Cardiac fibroblast (primary cell): ENCODE measurements at regions not wholly inside any gene's neighbourhood (a gene's known extent, or its start where the extent isn't known, plus 50 kb on each side); places are given as distances from the start of the nearest gene placed in this dataset.

Experiments used
- DNase-seq, 2 donors: peaks; one replicate each; pipeline versions ENCODE4 v3.0.0 to v3.0.0-alpha.2; 2010; ENCODE audit warnings: low read depth in 2 of 2
- H3K4me3 ChIP-seq, 2 donors: replicated peaks in 1 of 2; 1 replicate in 1 of 2; 2 replicates in 1 of 2; pipeline ENCODE4 v1.5.1; 2011; ENCODE audit warnings: low read depth in 2 of 2, low read length in 2 of 2, mild to moderate bottlenecking in 2 of 2, moderate library complexity in 1 of 2
- TF ChIP-seq, protein P1 (sequence below): IDR thresholded peaks from one replicate; pipeline ENCODE4 v1.5.1; 2011; ENCODE audit warnings: low read depth, mild to moderate bottlenecking, low read length, inconsistent platforms

DNA sequence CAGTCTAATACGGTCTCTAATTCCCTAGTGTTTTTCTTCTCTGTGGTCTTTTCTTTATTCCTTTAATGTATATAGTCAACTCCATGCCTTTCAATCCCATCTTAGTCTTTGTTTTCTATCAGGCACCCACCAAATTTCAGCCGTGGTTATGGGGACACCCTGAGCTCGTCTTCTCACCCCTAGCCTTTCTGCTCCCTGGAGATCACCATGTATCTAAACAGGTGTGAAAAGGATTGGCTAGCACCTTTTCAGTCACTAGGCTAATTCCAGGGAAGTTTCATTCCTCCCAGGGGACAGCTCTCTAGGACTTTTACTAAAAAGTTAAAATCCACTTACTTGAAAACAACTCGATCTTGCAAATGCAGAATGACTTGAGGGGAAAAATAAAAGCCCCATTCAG is 291.3 kb downstream of the ETNK1 start:
- no peak overlapping the region for H3K4me3 ChIP-seq
- no peak for DNase-seq
- TF ChIP-seq, protein P1, sequence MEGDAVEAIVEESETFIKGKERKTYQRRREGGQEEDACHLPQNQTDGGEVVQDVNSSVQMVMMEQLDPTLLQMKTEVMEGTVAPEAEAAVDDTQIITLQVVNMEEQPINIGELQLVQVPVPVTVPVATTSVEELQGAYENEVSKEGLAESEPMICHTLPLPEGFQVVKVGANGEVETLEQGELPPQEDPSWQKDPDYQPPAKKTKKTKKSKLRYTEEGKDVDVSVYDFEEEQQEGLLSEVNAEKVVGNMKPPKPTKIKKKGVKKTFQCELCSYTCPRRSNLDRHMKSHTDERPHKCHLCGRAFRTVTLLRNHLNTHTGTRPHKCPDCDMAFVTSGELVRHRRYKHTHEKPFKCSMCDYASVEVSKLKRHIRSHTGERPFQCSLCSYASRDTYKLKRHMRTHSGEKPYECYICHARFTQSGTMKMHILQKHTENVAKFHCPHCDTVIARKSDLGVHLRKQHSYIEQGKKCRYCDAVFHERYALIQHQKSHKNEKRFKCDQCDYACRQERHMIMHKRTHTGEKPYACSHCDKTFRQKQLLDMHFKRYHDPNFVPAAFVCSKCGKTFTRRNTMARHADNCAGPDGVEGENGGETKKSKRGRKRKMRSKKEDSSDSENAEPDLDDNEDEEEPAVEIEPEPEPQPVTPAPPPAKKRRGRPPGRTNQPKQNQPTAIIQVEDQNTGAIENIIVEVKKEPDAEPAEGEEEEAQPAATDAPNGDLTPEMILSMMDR, result no peak

DNA sequence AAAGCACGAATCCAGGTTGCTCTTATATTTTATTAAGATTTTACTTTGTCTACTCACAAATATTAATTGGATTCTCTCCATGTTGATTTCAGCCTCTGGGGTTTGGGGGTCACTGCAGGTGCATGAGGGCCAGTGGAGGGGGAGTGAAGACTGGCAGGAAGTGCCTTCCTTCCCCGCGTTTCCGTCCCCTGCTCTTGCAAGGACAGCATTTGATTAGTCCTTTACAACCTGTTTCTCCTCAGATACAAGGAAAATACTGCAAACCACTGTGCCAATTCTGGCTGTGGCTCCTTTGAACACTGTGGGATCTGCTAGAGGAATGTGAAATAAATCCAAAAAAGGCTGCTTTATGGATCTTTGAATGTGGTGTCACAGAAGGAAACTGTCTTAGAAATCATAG is 291.8 kb downstream of the ETNK1 start:
- TF ChIP-seq, protein P1, result no peak
- no peak for DNase-seq
- no peak overlapping the region for H3K4me3 ChIP-seq

DNA sequence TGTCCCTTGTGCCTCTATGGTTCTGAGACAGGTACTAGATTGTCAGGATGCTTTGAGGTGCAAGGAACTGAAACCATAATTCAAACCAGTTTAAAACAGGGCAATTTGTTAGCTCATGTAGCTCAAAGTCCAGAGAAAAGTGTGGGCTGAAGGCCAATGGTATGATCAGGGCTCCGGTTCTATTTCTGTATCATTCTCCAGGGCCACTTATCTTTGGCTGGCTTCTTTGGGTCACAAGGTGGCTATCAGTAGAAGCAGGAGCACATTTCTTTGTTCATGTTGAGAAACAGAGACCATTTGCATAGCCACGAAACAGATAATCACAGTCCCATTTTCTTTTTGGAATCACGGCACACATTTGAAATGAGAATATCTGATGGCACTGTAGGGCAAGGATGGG is 294.9 kb downstream of the ETNK1 start:
- DNase-seq, result no peak
- TF ChIP-seq, protein P1, result no peak

DNA sequence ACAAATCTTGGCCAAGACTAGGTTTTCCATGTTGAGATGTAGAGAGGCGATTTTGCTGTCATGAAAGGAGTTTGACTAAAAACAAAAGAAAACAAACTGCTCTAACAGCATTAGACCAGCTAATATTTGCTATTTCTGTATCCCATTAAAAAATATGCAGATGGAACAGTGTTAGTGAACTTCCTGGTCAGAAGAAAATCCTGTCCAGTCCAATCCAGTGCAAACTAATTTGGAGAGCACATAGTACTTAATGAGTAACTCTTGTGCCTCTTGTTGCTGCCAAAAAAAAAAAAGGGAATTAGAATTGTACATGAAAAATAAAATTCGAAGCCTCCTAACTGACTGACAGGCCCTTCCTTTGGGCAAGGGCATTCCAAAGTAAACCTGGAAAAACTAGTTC is 298.8 kb downstream of the ETNK1 start:
- H3K4me3 ChIP-seq, result no peak overlapping the region
- DNase-seq, result no peak
- TF ChIP-seq, protein P1, result no peak

More for the DNA sequence above, 294.9 kb downstream of the ETNK1 start:
- H3K4me3 ChIP-seq, result no peak overlapping the region

- TF ChIP-seq, protein P1, result no peak
- no peak for DNase-seq
- no peak overlapping the region for H3K4me3 ChIP-seq
Observed at GRCh38 chr12:22924391-22924790, 299.4 kb downstream of the ETNK1 start.

DNA sequence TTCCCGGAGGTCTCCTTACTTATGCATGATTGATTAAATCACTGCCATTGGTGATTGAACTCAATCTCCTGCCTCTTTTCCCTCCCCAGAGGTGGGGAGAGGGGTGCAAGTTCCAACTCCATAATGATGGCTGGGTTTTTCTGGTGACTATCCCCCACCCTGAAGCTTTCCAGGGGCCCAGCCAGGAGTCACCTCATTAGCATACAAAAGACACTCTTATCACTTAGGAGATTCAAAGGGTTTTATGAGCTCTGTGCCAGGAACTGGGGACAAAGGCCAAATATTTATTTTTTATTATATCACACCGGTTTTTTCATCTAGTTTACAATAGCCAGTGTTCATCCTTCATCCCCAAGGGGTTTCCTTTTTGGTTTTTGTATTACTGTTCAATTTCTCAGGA is 300.7 kb downstream of the ETNK1 start:
- TF ChIP-seq, protein P1, result no peak
- DNase-seq, result no peak
- no peak overlapping the region for H3K4me3 ChIP-seq

DNA sequence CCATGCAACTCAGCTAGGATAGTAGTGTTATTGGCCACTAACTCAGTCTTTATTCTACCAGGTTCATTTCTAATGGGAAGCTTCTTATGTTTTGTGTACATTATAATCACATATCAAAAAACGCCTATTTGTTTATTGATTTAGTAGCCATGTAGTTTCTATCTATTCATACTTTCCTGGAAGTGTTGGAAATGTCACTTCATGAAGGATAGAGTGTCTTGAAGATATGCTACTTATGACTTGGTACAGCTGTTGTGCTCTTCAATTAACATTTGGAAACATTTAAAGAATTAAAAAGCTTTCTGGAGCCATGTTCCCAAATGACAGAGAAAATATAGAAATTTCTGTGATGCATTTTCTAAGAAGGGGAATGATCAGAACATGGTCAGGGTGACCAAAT is 307.5 kb downstream of the ETNK1 start:
- DNase-seq, result no peak
- TF ChIP-seq, protein P1, result no peak
- no peak overlapping the region for H3K4me3 ChIP-seq
